ENCODE measurements at regions not wholly inside any gene's neighbourhood (a gene's known extent, or its start where the extent isn't known, plus 50 kb on each side); places are given as distances from the start of the nearest gene placed in this dataset.

GRCh38 chr15:52857937-52858781 is 68.0 kb upstream of the ONECUT1 start:
- H3K27ac Mint-ChIP-seq = no peak overlapping the region
- DNase-seq (no peak), ATAC-seq (no peak)
- CTCF ChIA-PET = no interaction called here
- H3K4me3 Mint-ChIP-seq = no peak overlapping the region
- no peaks in the 10 kb centered on the region for H3K4me1 Mint-ChIP-seq
- peaks cover 7% of the 10 kb centered on the region for H3K27me3 Mint-ChIP-seq
- no peaks in the 10 kb centered on the region for H3K9me3 Mint-ChIP-seq (ENCODE audit: low read depth)
- no peaks in the 10 kb centered on the region for H3K36me3 Mint-ChIP-seq

DNA sequence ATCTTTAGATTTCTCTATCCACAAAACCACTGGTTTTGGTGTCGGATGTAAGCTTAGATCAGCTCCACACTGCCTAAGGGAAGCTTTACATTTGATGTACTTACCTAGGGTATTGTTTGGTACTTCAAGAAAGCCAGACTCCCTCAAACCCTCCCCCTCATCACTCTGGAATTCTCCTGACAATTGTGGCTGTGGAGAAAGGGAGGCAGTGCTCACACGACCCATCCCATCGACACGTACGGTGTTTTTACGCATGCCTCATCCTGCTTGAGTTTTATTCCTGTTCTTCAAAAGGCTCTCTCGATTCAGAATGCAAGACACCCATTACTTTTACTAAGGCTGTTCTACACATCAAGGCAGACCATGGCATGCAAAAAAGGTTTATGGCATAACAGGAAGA is 67.3 kb upstream of the ONECUT1 start:
- Mint-ChIP-seq H3K27ac (no peak overlapping the region), H3K4me3 (no peak overlapping the region), H3K4me1 (no peaks in the 10 kb centered on the region), H3K9me3 (ENCODE audit: low read depth) (no peaks in the 10 kb centered on the region), H3K36me3 (no peaks in the 10 kb centered on the region), H3K27me3 (peaks cover 7% of the 10 kb centered on the region)
- ATAC-seq = no peak
- CTCF ChIA-PET = no interaction called here
- no peak for DNase-seq

- no peak overlapping the region for H3K27ac Mint-ChIP-seq
- H3K27me3 Mint-ChIP-seq = peaks cover 7% of the 10 kb centered on the region
- no peaks in the 10 kb centered on the region for H3K36me3 Mint-ChIP-seq
- H3K4me1 Mint-ChIP-seq = no peaks in the 10 kb centered on the region
- no peaks in the 10 kb centered on the region for H3K9me3 Mint-ChIP-seq (ENCODE audit: low read depth)
- ATAC-seq = no peak
- DNase-seq = no peak
- CTCF ChIA-PET = no interaction called here
- H3K4me3 Mint-ChIP-seq = no peak overlapping the region
Observed at GRCh38 chr15:52856286-52856685, 66.2 kb upstream of the ONECUT1 start.

DNA sequence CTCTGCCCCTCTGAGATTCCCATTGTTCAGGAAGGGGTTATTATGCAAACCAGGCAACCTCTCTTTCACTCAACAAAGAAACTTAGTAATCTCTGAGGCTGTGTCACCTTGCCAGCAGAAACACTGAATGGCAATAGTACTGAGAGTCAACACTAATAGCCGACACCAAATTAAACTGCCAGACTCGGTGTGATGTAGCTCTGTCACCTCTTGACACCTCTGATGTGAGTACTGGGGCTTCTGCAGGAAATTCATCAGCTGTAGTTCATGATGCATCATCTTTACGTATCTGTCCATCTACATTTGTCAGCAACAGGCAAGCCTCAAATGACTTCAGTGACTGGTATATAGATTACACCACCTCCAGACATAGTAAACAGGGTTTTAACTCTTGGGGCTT is 65.0 kb upstream of the ONECUT1 start:
- CTCF ChIA-PET = no interaction called here
- H3K4me3 Mint-ChIP-seq = no peak overlapping the region
- H3K9me3 Mint-ChIP-seq (ENCODE audit: low read depth) = no peaks in the 10 kb centered on the region
- peaks cover 7% of the 10 kb centered on the region for H3K27me3 Mint-ChIP-seq
- ATAC-seq (no peak), DNase-seq (no peak)
- H3K4me1 Mint-ChIP-seq = no peaks in the 10 kb centered on the region
- no peak overlapping the region for H3K27ac Mint-ChIP-seq
- no peaks in the 10 kb centered on the region for H3K36me3 Mint-ChIP-seq

DNA sequence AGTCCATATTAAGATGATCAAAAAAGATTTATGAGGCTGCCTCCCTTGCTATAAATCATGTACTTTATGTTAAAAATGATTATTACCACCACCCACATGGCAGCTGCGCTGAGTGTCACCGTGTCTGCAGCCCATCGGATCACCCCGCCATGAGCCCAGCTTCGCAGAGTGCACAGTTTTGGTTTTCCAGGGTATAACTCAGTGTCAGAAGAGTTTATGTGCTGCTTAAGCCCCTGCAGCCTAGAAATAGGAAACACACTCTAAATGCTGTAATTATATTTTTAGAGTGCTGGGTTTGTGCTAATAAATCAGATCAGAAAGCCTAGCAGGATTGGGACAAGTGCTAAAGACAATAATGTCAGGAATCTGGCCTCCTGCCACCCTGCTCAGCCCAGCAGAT is 54.7 kb upstream of the ONECUT1 start:
- Mint-ChIP-seq H3K27ac (no peak overlapping the region), H3K4me1 (no peaks in the 10 kb centered on the region), H3K4me3 (no peak overlapping the region), H3K9me3 (ENCODE audit: low read depth) (peaks cover 2% of the 10 kb centered on the region), H3K27me3 (peaks cover 11% of the 10 kb centered on the region), H3K36me3 (no peaks in the 10 kb centered on the region)
- DNase-seq = no peak
- CTCF ChIA-PET = no interaction called here
- ATAC-seq = no peak
